Stimulated activated naive CD8-positive, alpha-beta T cell treated with anti-CD3 and anti-CD28 coated beads, Interleukin-15, Interleukin-2, amounts not matched to agents 100 U/mL and 50 U/mL, for 24 hours (primary cell): ENCODE measurements at regions not wholly inside any gene's neighbourhood (a gene's known extent, or its start where the extent isn't known, plus 50 kb on each side); places are given as distances from the start of the nearest gene placed in this dataset.

Experiments
- ATAC-seq: fragments of 150-1000 bp; cut with Tn5 transposase; one replicate; pipeline ENCODE4 v1.10.0; 2021
- DNase-seq: peaks from one replicate; pipeline ENCODE4 v3.0.0; 2021

DNA sequence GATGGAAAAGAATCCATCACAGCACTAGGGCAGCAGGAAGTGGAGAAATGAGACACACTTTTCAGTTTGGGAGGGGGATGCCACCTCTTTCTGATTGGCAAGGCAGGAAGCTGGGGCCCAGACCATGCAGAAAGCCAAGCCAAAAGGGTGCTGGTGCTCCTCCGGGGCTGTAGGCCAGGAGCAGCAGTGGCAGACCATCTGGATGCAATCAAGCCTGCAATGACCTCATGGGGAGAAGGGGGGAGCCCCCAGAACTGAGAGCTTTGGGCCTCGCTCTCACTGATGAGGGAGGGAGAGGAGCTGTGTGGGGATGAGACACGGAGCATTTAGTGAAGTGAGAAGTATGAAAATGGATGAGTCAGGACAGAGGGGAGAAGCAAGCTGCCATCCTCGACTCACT is 141.3 kb upstream of the NALF2 start:
- DNase-seq (no peak), ATAC-seq (no peak)

DNA sequence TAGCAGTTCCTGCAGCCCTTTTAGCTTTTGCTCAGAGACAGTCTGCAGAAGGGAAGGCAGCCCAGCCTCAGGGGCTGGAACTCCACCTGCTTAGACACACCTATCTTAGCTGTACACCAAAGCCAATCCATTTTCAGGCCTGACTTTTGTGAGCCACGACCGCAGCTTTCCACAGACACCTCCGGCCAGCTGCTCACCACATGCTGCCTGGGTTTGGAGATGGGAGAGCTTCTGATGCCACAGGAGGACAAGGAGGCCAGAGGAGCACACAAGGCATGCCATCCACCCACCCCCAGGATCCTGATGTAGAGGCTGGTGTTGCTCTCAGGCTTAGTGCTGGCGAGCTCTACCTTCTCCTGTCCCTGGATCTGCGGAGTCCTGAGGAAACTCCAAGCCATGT is 141.8 kb upstream of the NALF2 start:
- DNase-seq = no peak
- no peak for ATAC-seq

DNA sequence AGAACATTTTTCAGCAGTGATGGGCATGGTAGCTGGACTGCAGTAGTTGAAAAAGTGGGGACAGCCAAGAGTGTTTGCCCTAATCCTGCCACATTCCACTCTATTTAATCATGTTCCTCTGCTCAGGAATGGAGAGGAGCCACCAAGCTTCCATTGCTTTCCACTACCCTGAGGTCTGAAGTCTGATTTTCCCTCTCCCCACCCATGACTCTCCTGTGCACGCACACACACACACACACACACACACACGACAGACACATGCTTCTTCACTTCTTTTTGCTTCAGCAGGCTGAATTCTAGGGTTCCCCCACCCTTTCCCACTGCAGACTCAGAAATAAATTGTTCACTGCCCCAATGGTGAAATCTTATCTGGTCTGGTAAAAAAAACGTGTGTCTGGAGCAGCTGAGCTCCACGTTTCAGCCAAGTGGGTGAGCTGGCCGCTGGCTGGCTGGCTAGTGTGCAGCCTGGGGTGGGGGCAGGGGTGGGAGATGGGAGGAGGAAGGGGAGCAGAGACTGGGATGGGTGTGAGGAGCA is 142.7 kb upstream of the NALF2 start:
- DNase-seq = no peak

DNA sequence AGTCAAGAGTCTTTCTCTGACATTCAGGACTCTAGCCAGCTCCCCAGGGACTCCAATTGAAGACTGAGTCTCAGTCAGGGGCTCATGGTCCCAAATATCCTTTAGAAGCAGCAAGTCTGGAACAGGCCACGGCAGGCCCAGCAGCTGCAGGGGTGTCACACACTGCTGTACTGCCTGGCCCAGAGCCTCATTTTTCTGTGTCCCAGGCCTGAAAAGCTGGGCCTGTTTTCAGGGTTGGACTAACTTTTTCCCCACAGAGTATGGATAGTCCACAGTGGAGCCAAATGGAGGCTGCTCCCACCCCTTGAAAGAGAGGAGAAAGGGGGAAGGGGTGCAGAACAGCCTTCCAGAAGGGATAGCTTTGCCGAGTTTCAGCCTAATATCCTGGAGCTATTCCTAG is 146.8 kb upstream of the NALF2 start:
- no peak for DNase-seq
- no peak for ATAC-seq

More for the DNA sequence above, 142.7 kb upstream of the NALF2 start:
- no peak for ATAC-seq

DNA sequence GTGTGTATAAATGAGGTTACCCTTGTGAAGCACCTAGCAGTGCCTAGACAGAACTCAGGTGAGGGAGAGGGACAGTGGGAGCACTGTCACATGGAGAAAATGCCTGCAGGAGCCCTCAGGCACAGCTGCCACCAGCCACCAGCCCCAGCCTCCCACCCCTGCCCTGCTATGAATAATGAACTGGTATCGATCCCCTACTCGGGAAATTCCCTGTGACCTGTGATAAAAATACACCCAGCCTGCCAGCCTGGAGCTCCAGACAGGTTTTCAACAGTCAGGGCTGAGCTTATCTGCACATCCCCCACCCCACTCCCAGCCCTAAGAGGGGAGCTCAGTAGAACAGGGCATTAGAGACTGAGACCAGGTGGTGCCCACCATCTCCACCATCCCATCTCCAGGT is 159.6 kb upstream of the PJA1 start:
- no peak for ATAC-seq
- no peak for DNase-seq

DNA sequence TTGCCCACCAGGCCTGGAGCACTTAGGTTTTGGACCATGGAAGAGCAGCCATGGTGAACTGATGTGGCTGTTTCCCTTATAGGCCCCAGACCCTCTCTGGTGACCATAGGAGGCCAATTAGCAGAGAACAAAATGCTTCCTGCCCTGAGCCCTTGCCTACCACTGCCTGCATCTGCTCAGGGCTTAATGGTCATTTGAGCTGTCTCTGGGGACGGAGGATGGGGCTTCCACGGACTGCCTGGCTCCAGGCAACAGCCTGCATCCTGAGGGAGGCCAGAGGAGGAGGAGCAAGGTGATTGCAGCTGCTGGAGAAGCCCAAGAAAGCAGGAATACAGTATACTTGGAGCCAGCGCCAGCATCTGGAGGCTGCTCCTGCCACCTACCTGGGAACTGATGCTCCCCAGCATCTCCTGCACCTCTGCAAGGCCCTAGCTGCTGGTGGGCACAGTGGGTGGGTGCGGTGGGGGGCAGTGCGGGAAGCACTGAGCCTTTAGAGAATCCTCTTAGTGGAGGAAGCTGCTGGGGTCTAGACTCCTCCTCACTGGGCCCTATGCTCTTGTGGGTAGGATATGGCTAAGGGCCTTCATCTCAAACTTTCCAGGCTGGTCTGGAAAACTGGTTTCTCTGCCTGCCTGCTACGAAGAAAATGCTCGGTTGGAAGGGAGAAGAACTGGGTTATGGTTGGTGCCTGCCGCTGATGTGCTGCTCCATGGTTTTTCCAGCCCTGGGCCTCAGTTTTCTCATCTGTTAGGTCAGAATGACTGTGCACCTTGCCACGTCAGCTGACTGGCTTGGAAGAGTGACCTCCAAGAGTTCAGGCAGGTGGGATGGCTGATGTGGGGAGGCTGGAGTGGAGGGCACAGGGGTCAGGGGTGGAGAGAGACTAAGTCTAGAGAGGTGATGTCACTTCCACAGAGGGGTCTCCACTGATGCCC is 158.8 kb upstream of the PJA1 start:
- DNase-seq (no peak), ATAC-seq (no peak)

DNA sequence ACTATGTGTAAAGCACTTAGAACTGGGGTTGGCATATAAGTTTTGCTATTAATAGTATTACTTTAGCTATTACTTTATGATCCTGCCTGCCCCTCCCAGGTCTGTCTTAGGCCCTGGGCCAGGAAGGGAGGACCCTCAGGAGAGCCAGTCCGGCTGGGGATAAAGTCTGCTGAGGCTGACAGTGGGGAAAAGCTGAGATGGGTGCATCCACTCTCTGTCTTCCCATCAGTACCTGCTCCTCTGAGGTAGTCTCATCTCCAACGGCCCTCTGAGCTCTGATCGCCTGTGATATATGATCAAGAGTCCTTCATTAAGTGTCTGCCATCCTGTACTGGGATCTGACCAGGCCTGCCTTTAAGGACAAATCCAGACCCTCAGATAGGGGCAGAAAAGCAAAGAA is 156.5 kb upstream of the PJA1 start:
- DNase-seq (no peak), ATAC-seq (no peak)

DNA sequence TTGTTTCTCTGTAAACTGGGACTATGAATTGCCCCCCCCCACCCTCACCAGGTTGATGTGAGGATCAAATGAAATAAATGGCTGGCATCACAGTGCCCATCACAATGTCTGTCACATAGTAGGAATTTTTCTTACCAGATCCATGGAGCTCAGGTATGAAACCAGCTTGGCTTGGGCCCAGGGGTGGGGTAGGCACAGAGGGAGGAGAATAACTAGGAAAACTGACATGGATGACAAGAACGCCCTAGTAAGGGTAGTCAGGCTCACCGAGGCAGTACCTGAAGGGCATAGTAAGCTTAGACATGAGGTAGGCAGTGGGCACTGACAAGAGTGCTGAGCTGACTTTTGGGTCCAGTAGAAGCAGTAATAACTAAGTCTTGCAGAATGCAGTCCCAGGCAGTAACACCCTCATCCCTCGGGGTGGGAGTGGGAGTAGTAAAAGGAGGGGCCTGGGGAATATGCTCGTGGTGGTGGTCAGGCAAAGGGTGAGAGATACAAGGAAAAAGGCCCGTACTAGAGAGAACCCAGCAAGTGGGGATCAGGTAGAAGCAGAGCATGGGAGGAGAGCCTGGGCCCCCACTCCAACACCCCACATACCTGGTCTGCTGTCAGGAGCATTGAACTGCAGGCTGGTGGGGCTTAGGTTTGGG is 155.9 kb upstream of the PJA1 start:
- no peak for ATAC-seq
- no peak for DNase-seq

DNA sequence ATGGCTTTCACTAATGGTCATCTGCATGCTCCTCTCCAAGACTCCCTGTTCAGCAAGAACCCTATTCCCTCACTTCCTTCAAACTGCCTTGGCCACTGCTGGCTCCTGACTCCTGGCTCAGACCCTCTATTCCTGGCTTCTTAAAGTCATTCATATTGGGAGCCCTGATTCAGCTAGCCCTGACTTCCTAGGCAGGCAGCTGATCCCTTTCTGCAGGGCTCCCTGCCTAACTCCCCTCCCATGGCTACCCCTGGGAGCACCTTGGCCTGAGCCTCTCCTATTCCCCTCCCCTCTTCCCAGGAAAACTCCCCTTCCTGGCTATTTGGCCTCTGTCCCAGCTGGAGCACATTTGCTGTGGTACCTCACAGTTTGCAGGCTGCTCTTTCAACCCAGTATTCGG is 154.9 kb upstream of the PJA1 start:
- no peak for DNase-seq
- ATAC-seq = no peak

DNA sequence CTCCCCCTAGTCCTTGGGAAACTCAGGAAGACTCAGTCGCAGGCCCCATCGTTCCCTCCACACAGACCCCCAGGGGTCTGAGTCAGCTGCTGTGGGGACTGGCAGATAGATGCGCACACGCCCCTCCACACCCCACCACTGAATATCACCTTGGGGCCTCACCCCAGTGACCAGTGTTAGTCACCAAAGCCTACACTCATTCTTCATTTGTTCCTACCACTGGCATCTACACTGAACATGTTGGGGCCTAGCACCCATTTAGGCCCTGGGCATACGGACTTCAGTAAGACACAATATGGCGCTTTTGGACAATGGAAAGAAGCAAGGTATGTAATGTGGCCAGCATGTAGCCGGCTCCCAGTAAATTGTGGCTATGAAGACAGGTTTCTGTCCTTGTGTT is 154.1 kb upstream of the PJA1 start:
- DNase-seq = no peak
- no peak for ATAC-seq

DNA sequence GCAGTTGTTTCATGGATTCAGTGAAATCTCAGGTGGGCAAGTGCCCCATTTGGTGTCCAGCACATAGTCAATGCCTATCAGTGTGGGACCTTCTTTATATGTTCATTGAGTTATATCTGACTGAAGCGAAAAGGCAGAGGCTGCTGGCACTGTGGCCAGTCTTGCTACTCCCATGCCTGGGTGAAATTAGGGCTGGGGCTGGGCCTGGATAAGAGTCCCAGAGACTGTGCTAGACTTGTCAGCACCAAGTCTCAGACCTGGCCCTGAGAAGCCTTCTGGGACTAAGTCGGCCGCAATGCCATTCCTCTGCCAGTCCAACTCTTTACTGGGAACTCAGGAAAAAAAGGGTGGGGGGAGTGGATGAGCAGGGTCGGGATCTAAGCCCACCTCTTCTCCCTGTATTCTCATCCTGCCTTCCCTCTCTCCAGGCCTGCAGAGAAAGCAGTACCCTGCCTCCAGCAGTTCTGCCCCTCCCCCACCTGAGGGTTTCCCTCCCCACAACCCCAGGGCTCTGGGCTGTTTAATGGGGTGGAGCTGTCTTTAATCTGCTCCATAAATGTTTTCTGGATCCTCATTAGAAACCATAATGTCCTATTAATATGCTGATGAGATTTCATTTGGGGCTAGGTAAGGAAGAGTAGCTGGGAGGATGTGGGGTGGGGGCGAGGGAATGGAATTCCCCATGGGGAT is 153.5 kb upstream of the PJA1 start:
- no peak for DNase-seq
- ATAC-seq = no peak

DNA sequence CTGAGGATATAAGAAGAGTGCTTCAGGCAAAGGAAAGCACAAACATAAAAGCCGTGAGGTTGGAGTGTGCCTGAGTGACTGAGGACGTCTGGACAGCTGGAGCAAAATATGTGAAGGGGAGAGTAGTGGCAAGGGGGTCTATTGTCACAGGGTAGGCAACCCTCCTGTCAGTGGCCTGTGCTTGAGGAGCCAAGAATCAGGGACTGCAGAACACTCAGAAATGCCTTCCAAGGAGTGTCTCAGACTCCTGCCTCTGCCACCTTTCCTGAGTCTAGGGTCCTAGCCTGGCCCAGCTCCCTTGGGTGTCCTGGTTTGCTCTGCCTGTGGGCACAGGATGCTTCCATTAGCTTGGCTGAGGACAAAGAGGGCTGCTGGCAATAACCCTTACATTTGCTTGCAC is 152.5 kb upstream of the PJA1 start:
- ATAC-seq (no peak), DNase-seq (no peak)

DNA sequence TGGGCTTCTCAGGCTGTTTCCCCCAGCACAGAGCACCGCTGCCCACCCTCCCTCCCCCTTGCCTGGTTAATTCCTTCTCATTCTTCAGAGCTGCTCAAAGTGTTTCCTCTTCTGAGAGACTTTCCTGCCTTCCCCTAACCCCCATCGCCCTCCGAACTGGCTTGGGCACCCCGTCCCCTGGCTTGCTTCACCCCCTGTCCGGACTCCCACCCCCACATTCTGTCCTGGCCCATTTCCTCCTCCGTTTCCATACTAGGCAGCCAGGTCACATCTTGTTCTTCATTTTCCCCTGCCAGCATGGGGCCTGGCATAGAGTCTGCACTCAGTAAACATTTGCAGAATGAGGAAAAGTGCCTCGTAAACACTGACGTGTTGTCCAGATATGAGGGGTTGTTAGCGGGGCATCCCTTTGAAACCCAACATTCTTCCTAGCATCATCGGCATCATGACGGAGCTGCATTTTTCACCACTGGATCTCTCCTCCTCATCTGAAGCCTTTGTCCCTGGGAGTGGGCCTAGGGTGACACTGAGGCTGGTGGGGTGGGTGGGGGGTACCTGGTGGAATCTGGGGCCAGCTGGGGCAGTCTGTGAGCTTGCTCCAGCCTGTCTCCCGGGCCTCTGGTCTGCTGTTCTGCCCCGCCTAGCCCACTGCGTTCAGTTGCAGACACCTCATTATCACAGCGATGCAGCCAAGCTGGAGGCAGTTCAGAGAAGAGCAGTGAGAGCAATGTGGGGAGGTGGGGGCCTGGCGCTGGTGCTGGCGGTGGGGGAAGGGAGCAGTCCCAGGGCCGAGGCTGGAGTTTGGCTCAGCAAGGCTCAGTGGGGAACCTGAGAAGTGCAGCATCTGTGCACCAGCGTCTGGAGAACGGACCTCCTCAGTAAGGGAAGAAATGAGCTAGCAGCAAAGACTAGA is 149.4 kb upstream of the PJA1 start:
- ATAC-seq (no peak), DNase-seq (no peak)

DNA sequence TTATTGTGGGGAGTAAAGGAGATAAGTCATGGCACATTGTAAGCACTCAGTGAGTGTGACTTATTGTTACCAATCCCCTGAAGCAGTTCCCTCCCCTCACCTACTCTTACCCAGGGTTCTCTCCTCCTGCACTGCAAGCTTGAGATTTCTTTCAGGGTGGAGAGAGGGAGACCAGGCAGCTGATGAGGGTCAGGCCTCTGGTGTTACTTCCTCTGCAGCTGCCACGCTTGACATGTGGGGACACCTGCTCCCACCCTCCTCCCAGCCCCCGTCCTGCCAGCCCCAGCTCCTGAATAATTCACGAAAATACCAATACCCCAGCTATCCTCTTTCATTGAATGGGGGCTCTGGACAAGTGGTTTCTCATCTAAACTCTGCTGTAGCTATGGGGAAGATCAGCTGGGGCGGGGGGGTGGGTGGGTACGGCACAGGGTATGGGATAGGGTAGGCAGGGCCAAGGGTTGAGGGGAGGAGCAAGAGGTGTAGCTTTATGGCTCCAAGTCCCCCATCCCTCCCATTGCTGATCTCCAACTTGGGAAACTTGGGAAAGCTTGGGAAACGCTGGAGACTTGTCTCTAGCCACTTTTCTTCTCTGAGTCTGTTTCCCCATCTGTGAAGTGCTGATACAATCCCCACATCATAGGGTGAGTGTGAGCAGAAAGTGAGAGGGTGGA is 148.5 kb upstream of the PJA1 start:
- DNase-seq (no peak), ATAC-seq (no peak)

DNA sequence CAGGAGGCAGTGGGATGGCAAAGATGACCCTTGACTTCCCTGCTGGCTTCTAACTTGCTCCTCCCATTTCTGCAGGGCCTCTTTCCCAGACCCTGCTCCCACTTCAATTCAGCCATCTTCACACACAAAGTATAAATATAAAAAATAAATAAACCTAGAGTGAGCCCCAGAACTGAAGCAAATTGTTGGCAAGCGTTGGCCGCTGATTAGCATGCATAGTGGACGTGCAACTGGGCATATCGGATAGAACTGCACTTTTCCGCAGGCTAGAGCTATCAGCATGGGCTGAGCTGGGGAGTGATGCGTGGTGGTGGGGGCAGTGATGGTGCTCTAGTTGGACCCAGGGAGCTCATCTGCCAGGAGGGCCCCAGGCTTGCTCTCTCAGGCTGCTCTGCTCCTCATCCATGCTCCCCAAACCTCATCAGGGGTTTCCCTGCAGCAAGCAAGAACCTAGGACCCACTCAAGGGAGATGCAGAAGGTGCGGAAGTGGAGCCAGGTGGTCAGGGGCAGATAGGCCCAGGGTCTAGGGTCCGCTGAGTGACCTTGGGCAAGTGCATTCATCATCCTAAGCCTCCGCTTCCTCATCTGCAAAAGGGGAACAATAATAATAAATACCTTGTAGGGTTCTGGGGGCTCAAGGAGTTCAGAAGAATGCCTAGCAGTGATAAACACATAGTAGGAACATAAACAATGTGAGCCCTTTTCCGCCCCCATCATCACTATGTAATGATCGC is 146.8 kb upstream of the PJA1 start:
- ATAC-seq = no peak
- DNase-seq = no peak

DNA sequence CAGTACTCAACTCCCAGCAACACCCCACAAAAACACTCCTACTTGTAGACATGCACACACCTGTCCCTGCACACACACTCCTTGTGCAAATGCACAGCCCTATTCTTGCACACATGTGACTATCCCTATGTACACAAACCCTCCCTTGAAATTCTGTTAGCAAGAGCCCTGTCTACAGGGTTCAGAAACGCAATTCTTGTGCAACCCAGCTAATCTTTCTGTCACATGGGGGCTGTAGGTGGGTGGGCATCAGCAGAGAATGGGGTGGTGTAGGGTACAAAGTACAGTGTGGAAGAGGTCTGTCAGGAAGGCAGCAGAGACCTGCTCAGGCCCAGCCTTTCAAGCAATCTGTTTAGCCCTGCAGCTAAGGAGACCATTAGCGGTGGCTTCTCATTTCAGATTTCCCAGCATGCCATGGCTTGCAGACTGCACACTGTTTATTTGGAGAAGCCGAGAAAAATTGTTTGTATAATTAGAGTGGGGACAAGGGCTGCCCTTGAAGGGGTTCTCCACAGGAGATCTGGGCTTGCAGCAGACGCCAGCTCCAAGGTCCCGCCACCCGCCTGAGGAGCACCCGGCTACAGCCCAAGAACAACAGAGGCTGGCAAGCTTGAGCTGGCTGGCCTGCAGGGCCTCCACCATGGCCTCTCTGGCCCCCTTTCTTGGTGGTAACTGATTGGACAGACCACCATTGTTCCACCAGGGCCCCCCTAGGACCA is 144.0 kb upstream of the PJA1 start:
- no peak for ATAC-seq
- no peak for DNase-seq

DNA sequence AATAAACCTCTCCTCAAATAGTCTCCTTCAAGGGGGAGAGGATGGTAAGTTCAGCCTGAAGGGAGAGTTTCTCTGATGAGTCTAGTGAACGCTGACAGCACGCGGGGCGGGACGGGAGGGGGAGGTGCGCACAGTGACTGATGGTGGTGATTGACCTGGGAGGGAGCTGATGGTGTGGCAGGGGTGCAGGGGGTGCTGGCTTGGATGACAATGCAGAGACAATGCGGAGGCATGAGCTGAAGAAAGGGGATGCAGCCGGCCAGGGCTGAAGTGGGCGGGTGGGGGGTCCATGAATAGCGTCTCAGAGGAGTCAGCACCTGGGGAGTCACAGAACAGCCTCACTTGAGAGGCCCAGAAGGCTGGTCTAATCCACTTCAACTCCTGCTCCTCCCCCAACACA is 142.5 kb upstream of the PJA1 start:
- DNase-seq (no peak), ATAC-seq (no peak)

DNA sequence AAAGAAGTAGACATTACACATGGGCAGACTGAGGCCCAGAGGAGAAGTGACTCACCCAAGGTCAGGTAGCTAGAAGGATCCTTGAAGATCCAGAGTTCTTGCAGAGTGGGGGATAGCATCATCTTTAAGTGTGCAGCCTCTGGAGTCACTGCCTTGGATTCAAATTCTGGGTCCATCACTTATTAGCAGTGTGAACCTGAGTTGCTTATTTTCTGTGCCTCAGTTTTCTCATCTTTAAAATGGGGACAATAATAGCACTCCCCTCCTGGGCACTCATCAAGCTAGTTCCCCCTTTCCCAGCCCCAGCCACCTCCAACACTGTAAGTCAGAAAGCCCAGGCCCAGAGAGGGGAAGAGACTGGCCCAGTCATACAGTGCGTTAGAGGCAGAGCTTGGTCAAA is 141.8 kb upstream of the PJA1 start:
- ATAC-seq = no peak
- DNase-seq = no peak

DNA sequence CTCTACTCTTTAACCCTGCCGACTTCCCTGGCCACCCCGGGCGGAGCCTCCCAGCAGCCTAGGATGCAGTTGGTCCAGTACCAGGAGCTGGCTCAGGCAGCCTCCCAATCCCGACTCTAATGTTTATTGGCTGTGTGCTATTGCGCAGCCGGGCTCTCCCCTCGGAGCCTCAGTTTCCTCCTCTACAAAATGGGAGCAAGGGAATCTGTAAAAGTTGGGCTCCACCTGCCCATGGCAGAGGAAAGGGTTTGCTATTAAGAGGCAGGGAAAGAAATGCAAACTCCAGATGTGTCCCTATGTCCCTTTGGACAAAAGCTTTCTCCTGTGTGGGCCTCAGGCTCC is 140.8 kb upstream of the PJA1 start:
- no peak for ATAC-seq
- DNase-seq = no peak
